MM.1S (cell line): ENCODE measurements at regions not wholly inside any gene's neighbourhood (a gene's known extent, or its start where the extent isn't known, plus 50 kb on each side); places are given as distances from the start of the nearest gene placed in this dataset.

Source experiments
- CTCF ChIP-seq: fragments of 300-600 bp; sonication (generic); IDR thresholded peaks from 2 replicates; pipeline ENCODE4 v1.5.1; 2016; ENCODE audit warnings: antibody characterized with exemption, low read length, mixed read lengths
- EZH2 ChIP-seq: fragments of 300-600 bp; sonication (generic); optimal IDR thresholded peaks from 2 replicates; pipeline ENCODE3; 2017; ENCODE audit warnings: low read depth, mild to moderate bottlenecking, antibody characterized with exemption, low read length, mixed read lengths

- TF ChIP-seq CTCF (no peak), EZH2 (no peak)
These were observed 501.1 kb downstream of the VRK1 start for GRCh38 chr14:97298331-97298730.
